GM18868 (cell line): ENCODE measurements at regions not wholly inside any gene's neighbourhood (a gene's known extent, or its start where the extent isn't known, plus 50 kb on each side); places are given as distances from the start of the nearest gene placed in this dataset.

Experiments
- ATAC-seq: cut with Tn5 transposase; IDR thresholded peaks from one replicate; pipeline ENCODE4 v1.9.1; 2021; ENCODE audit warnings: mild to moderate bottlenecking, moderate library complexity; ENCODE audit not compliant: unreplicated experiment

DNA sequence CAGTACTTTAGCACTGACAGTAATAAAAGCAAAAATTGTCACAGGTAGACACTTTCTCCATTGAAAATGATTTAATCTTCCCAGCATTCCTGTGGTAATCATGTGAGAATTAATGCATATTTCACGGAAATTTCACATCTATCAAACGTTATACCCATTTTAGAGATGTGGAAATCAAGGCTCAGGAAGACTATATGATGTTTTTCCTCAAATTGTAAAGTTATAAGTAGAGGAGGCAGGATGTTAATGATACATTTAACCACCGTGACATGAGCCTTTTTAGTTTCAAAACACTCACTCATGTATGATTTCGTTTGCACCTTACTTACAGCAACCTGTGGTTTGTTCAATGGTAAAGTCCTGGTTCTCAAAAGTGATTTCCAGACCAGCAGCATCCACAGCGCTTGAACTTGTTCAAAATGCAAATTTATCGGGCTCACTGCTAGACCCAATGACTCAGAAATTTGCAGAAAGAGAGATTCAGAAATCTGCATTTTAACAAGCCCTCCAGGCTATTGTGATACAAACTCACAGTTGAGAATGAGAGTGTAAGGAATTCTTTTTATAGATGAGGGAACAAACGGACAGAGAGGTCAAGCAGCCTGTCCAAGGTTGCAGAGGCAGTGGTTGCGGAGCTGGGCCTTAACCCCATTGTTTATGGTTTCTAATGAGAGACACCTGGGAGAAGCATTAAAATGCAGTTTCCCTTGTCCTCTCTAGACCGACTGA is 654.8 kb upstream of the TBX3 start:
- ATAC-seq, result no peak

DNA sequence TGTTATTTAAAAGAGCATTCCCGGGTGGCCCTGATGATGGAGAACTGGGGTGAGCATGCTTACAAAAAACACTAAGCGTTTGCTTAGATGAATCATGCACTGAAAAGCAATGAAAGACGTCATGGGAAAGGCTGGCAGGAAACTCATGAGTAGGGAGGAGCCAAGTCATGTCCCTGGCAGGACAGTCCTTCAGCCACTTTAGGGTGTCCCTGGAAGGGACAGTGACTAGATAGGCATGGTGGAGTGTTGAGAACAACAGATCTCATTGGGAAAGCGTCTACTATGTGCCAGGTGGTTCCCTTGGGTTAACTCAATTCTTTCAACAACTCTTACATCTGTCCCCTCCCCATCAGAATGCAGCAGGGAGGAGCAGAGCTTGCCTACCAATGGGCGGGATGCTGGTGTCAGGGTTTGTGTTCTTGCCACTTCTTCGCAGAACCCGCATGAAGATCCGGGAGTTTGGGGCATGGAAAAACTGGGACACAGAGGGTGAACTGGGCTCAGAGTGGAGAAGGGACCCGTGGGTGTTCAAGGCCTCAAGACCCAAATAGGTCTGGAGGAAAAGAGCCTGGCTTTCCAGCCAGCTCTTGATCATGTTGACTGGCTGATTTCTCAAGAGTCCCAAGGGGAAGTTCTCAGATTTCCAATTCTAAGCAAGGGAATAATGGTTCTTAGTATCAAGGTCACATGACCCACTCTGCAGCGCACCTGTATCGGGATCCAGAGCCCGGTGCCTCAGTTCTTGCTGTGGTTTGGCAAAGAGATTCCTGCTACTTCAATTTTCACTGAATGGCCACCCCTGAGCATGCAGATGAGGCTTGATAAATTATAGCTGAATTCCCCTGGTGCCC is 653.9 kb upstream of the TBX3 start:
- ATAC-seq, result no peak

DNA sequence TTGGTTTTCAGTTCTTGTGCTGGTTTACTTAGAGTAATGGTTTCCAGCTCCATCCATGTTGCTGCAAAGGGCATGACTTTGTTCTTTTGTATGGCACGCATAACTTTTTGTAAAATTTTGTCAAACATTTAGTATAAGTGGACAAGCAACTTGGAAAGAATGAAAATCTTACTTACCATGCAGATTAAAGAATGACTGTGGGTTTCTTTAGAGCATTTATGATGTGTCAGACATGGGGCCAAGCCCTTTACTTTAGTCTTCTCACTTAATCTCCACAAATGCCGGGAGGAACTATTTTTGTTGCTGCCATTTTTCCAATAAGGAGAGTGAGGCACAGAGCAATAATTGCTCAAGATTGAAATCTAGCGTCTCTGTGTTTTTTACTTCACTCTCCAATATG is 652.5 kb upstream of the TBX3 start:
- ATAC-seq, result no peak

DNA sequence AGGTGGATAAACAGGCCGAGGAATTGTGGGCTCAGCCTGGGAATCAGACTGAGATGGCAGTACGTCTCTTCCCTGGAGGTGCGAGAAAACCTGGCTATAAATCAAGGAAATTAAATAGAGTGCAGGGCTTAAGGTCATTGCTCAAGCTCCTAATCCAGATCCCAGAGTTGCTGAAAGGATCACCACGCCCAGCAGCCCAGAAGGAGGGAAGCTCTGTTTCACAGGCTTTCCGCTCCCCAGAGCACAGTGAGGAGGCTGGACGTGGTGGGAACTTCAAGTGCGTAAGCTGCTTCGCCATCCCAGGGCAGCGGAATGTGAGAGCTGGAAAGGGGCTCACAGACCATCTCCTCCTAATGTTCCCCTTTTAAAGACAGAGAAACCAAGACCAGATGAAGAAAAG is 651.6 kb upstream of the TBX3 start:
- no peak for ATAC-seq

DNA sequence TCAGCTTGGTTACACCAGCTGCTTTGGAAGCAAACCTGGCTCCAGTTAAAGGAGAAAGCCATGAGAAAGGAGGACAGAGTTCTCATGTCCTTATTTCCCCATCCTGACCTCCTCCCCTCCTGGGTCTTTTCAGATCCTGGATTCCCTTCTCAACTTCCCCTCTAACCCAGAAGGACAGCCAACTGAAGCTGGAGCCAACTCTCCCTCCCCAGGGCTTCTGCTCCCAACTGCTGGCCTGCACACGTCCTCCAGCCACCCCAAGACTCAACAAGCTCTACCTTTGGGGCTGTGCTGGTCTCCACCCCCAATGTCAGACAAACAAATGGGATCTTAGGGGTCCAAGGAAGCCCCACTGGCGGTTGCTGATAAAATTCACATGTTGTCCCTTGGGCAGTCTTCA is 651.1 kb upstream of the TBX3 start:
- ATAC-seq, result no peak

DNA sequence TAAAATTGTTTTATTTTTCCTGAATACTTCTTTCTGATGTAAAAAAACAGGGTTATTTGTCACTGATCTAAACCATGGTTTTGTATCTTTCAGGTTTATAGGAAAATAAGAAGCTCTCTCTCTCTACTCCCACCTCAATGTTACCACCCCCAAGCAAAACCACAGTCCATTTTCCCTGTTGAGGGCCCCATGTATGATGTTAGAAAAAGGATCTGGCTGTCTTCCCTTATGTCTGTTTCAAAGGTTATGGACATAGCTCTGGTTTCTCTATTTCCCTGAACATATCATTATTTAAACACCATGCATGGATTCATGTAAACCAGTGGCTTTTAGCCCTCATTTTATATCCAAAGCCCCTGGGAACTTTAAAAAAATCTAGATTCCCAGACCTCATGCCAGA is 649.0 kb upstream of the TBX3 start:
- no peak for ATAC-seq

DNA sequence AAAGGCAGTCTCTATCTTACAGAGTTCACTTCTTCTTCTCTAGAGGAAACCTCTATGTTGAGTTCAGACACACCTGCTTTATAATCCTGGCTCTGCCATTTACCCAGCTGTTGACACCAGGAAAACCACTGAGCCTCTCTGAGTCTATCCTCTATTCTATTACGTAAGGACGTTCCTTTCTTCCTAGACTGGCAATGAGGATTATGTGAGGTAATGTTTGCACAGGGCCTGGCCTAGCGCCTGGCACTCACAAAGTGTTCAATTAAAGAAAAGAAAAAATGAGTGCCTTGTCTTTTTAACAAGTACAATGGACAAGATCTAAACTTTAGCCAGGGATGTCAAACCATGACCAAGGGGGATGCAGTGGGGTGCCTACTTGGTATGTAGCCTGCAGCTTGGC is 641.9 kb upstream of the TBX3 start:
- ATAC-seq, result no peak

DNA sequence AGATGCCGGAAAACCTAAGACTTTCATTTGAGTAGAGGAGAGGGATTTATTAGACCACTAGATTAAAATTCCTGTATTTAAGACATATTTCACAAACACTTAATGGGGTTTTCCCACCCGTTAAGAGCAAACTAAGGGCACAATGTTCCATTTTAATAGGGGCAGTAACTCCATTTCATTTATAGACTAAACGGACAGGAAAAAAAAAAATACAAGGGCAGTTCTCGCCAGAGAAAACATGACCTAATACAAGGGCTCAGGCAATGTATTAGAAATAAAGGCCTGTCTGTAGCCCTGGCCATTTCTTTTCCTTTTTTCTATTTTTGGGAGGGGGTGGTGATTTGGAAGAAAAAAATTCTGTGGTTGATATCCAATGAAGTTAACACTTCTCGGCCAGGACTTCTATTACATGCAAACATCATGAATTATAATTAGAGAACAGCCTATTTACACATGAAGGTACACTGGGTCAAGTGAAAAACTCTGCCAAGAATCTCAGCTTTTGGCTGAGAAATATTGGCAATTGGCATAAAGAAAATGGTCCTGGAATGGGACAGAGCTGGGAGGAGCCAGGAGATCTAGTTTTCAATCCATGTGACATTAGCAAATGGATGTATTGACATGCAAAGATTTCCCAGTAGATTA is 641.1 kb upstream of the TBX3 start:
- no peak for ATAC-seq

DNA sequence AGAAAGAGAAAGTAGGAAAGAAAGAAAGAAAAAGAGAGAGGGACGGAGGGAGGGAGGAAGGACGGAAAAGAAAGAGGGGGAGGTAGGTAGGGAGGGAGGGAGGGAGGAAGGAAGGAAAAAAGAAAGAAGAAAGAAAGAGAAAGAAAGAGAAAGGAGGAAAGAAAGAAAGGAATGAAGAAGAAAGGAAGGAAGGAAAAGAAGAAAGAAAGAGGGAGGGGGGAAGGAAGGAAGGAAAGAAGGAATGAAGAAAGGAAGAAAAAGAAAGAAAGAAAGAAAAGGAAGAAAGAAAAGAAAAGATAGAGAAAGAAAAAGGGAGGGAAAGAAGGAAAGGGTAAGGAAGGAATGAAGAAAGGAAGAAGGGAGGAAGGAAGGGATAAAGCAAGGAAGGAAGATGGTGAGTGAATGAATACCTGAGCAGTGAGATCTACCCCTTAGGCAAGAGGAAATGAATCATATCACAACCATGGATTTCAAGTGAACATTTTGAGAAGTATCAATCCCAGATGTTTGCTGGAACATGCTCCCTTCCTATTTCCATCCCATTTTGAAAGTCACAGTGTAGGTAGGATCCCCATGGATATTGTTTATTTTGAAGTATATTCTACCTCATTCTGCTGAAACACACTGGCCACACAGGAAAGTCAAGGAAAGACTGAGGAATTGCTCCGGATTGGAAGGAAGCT is 639.4 kb upstream of the TBX3 start:
- no peak for ATAC-seq

DNA sequence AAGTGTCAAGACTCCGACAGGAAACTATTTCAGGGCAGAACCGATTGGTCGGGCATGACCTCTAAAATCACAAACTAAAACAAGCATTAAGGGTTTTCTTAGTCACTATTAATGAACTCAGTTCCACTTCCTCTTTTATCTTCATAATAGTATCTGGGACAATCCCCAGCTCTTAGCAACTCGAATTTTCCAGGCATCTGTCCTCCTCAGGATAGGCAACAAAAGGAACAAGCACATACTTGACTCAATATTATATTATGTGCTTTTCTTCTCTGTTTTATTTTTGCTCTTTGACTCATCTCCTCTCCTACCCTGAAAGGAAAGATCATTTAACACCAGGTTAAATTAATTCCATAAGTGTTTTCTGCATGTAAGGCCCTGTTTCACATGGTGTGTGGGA is 638.3 kb upstream of the TBX3 start:
- peak; percentile 94 for ATAC-seq

DNA sequence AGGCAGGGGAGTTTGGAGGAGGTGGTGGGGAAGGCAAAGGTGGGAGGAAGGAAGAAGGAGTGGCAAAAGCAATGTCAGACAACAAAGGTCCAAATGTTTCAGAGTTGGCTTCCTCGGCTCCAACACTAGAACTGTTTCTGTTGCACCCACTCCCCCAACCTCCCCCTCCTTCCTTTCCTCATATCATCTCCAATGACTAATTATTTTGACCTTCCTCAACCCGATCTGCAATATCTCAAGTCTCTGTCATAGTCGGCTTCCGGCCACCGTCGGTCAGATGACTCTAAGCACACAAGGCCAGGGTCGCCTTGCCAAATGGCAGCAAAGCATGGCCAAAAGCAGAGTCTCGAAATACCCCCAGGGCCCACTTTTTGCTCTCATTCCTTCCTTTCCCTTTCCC is 637.0 kb upstream of the TBX3 start:
- ATAC-seq, result no peak

DNA sequence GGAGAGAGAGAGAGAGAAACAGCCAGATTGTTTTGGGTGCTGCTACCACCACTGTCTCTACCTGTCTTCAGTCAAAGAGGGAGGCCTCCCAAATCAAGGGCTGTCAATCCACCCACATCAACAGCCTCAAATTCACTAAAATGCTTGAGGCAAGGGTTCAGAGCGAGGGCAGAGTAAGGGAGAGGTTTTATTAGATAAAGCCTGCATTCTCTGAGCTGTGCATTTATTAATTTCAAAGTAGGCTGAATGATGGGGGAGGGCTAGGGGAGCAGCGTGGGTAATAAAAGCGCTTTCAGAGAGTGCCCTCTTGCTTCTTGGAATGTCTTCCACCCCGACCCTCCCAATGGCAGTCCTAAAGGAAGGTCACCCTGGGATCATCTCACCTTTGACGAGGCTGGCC is 636.5 kb upstream of the TBX3 start:
- ATAC-seq, result no peak

DNA sequence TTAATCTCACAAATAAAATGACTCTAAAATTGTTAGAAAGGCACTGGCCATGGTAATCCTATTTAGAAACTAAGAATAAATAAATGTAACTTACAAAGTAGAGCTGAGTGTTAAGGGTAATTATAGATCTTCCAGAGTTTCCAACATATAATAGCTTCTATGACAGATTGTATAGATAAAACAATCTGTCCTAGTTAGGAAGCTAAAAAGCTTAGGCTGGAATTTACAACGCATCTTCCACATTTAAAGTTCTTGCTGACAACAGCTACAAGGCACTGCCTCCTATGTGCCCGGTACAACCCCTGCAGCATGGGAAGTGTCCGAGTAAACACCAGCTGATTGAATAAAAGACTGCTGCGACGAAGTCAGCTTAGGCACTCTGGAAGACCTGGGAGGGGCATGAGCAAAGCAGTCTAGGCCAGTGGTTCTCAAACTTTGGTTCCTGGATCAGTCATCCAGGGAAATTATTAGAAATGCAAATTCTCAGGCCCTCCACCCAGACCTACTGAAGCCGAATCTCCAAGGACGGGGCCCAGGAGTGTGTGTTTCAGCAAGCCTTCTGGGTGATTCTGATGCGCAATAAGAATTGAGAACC is 635.6 kb upstream of the TBX3 start:
- no peak for ATAC-seq

DNA sequence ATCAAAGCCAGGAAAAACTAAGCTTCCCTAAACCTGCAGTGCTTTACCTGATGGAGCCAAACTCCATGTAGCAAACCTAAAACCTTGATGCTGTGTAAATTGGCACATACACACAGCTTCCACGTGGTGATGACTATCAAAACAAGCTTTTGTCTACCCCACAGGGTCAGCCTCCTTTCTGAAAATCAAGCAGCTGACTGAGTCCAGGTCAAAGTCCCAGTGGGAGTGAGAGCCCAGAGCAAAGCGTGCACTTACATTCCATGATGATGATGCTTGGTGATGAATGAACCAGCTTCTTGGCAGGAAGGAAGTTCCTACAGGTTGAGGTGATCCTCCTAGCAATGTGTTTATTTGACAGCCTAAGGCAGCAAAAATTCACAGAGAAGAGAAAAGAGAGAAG is 630.0 kb upstream of the TBX3 start:
- ATAC-seq, result no peak

DNA sequence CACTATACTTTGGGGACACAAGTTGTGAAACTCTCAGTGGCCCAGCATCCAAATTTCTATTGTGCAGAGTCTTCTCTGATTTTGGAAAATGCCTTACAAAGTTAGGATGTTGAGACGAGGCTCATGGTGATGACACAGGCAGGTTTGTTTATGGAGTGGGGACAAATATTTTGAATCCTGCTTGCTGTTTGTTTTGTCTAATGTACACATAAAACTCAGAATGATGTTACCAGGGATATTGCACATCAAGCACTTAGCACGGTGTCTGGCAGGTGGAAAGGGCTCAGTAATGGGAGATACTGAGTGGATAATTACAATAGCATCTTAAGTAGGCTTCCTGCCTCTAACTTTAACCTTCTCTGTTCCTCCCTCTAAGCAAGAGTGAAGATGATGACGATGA is 628.9 kb upstream of the TBX3 start:
- ATAC-seq, result no peak

DNA sequence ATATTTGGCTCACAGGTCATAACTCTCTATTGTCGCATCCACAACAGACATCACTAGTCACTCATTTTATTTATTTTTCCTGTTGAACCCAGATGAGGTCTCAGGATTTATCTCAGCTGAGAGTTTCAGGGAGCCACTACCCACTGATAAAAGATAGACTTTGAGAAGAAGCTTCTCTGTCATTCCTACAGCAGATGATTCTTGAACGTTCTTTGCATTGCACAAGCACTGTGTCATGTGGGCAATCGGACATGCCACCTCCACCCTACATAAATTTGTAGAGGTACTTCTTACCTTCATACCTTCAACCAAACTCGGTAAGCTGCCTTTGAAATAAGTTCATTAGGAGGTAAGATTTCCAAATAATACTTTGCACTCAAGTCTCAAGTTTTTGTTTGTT is 627.9 kb upstream of the TBX3 start:
- no peak for ATAC-seq

DNA sequence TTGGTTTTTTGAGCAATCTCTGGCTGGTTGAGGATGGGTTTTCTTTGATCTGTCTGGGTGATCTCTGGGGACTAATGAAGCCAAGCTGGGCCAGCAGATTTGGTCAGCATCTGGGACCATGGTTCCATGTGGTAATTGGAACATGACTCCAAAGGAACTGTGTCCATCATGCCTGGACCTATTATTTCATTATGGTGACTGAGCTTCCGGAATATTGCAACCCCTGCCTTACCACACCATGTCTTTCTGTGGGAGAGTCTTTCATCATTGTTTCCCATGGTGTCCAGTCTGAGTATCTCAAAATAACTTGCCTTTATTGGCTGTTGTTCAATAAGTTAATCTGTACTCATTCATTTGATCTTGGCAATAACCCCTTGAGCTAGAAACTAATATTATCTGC is 624.9 kb upstream of the TBX3 start:
- no peak for ATAC-seq

DNA sequence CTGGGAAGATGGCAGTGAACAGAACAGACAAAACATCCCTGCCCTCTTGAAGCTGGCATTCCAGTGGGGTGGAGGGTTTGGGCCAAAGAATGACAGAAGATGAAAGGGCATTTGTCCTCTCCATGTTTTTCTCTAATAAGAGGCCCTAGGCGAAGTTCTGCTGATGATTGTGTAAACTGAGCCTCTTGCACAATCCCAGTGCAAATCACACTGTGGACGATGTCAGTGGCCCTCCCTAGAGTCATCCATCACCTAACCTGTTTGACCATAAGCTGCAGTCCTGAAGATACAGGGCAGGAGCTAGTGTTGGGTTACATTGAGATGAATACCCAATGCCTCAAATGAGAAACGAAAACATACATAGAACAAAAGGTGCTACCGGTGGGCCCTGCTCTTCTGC is 622.4 kb upstream of the TBX3 start:
- ATAC-seq, result no peak

DNA sequence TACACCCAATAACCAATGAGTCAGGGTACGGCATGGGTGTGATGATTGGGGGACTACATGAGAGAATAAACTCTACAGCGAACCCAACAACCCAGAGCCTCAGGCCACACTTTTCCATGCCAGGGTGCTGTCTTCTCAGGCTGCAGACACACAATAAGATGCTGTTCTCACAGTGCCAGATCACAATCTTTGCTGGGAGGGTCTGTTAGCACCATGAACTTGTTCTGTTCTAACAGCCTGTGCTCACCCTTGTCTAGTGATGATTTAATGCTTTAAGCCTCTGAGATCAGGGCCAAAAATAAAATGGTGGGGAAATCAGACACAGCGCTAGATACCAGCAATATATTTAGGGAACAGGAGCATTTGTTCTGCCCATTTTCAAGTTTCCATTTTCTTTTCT is 621.9 kb upstream of the TBX3 start:
- no peak for ATAC-seq

DNA sequence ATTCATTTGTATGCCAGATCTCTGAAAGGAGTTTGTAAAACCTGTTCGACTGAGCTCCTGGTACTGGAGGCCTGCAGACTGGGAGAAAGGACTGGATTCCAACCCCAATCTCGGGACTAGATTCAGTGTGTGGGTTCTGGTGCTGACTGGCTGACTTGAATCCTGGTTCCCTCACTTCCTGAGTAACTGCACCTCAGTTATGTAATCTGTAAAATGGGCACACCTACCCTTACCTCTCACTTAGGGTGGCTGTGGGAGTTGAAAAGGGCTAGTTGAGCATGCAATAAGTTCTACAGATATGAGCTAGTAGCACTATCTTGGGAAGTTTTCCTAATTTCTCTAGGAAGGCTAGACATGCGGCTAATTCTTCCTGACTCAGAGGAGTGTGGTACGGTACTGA is 621.3 kb upstream of the TBX3 start:
- no peak for ATAC-seq

DNA sequence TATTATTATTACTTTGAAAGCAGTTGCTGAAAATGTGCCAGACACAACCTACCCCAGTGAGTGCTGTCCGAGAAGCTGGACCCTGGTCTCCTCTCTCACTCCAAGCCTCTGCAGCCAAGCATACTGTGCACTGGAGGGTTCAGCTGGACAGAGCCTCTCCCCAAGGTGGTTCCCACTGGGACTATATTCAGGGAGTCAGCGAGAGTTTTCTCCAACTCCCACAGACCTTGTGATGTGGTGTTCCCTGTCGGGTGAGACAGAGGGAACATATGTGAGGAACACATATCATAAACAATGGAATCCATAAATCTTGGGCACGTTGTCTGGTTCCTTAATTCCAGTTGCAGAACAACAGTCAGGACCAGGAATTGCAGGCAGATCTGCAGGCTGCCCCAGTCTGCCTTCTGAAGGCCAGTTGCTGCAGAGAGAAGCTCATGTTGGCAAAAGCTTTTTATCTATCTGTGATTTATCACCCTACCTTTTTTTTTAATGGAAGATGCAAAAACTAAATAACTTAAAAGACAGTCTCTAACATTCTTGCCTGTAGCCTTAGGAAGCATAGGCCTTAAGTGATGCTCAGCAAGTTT is 619.8 kb upstream of the TBX3 start:
- ATAC-seq, result no peak
